ENCODE measurements at regions not wholly inside any gene's neighbourhood (a gene's known extent, or its start where the extent isn't known, plus 50 kb on each side); places are given as distances from the start of the nearest gene placed in this dataset.

DNA sequence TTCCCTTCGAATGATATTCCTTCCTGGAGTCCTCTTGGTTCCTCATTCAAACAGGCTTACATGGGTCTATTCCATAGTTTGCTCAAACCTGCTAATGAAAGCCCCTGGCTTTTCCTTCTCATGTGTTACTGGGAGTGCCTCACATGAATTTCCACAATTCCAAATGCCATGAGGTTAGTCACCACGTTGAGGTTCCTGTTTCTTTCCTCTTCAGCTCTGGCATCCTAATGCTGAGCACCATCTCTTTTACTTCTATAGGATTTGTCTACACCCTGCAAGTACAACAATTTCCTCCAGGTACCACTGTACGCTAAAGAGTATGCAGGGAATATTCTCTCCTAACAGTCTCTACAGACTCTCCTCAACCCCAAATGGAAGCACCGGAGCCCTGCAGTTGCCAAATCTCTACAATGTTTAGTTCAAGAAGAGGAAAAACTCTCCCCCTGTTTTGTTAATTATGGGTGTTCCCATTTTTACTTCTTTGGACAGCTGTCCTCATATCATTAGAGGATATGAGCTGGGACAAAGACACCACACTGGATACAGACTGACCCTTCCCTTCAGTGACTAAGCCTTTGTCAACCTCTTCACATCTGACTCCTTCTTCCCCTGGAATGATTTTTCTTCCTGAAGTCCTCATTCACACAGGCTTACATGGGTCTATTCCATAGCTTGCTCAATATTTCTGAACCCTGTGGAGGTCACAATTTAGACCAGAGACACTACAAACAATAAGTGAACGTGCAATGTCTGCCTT, 145.8 kb upstream of the BET1 start:
- TF ChIP-seq, protein P1, sequence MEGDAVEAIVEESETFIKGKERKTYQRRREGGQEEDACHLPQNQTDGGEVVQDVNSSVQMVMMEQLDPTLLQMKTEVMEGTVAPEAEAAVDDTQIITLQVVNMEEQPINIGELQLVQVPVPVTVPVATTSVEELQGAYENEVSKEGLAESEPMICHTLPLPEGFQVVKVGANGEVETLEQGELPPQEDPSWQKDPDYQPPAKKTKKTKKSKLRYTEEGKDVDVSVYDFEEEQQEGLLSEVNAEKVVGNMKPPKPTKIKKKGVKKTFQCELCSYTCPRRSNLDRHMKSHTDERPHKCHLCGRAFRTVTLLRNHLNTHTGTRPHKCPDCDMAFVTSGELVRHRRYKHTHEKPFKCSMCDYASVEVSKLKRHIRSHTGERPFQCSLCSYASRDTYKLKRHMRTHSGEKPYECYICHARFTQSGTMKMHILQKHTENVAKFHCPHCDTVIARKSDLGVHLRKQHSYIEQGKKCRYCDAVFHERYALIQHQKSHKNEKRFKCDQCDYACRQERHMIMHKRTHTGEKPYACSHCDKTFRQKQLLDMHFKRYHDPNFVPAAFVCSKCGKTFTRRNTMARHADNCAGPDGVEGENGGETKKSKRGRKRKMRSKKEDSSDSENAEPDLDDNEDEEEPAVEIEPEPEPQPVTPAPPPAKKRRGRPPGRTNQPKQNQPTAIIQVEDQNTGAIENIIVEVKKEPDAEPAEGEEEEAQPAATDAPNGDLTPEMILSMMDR (IDR thresholded peaks at IDR 0.05 in 2 of 3, conservative IDR thresholded peaks at IDR 0.05 in 1 of 3; ENCODE audit: insufficient read depth in 2 of 3, low read depth in 1 of 3, low read length in 3 of 3), result no peak
- TF ChIP-seq ZBTB7A (IDR thresholded peaks at IDR 0.05; ENCODE audit: borderline replicate concordance, control insufficient read depth, low read depth, low read length) (no peak), SRSF9 (IDR thresholded peaks at IDR 0.05; ENCODE audit: borderline replicate concordance, low read depth, low read length) (no peak), EP300 (IDR thresholded peaks at IDR 0.05; ENCODE audit: low read length) (no peak), TCF3 (CRISPR knock-in tag; IDR thresholded peaks at IDR 0.05) (no peak), PHF20 (IDR thresholded peaks at IDR 0.05; ENCODE audit: partially characterized antibody) (no peak), GTF2F1 (IDR thresholded peaks at IDR 0.05; ENCODE audit: low read depth, low read length) (no peak), YY1 (IDR thresholded peaks at IDR 0.05; ENCODE audit: borderline replicate concordance in 1 of 3, control insufficient read depth in 1 of 3, extremely low read depth in 1 of 3, insufficient read depth in 3 of 3, insufficient read length in 1 of 3, insufficient replicate concordance in 2 of 3, low read depth in 1 of 3, low read length in 2 of 3) (no peak), ZNF24 (IDR thresholded peaks at IDR 0.05) (no peak), GABPA (tag; conservative IDR thresholded peaks at IDR 0.05; ENCODE audit: low read depth) (no peak), HCFC1 (IDR thresholded peaks at IDR 0.05; ENCODE audit: low read depth, low read length) (no peak), NCOA6 (IDR thresholded peaks at IDR 0.05) (no peak), POLR3A (IDR thresholded peaks at IDR 0.05; ENCODE audit: borderline replicate concordance, extremely low read depth, insufficient read depth, insufficient read length) (no peak)
